IMR-90 (cell line): ENCODE measurements at regions not wholly inside any gene's neighbourhood (a gene's known extent, or its start where the extent isn't known, plus 50 kb on each side); places are given as distances from the start of the nearest gene placed in this dataset.

Experiments
- ATAC-seq: fragments of 200-7000 bp; cut with Tn5 transposase; 2 replicates; pipeline ENCODE4 v1.9.1; 2020; ENCODE audit warnings: low read depth, mild to moderate bottlenecking, moderate library complexity
- BruUV-seq: library from RNA; stranded (reverse); fragments of 400-500 nt; replicated peaks from 2 replicates; lab custom pipeline; 2021; lab: Mats Ljungman, UMichigan
- CTCF ChIA-PET: fragments of 300-600 bp; formaldehyde crosslinking; extraction: SDS; loops from one replicate; lab custom pipeline; 2021; ENCODE audit warnings: antibody characterized with exemption; lab: Yijun Ruan, JAX
- POLR2A ChIA-PET: fragments of 300-600 bp; sonication (Branson Sonifier 250); formaldehyde crosslinking; loops from one replicate; lab custom pipeline; 2022; ENCODE audit warnings: antibody characterized with exemption; ENCODE audit not compliant: unreplicated experiment; lab: Charles Lee
- DNase-seq: peaks from one replicate; pipeline ENCODE4 v3.0.0; 2013
- H2AFZ ChIP-seq: replicated peaks from 2 replicates; pipeline ENCODE3; 2013; ENCODE audit warnings: low read length, mild to moderate bottlenecking; ENCODE audit not compliant: poor library complexity
- H2AK5ac ChIP-seq: 2 replicates; pipeline ENCODE4 v1.6.1; 2013; ENCODE audit warnings: low read depth, low read length, inconsistent platforms
- H2AK9ac ChIP-seq: replicated peaks from 2 replicates; pipeline ENCODE3; 2013; ENCODE audit warnings: mild to moderate bottlenecking, low read depth, low read length, moderate library complexity; ENCODE audit not compliant: poor library complexity
- H2BK120ac ChIP-seq: 2 replicates; pipeline ENCODE4 v1.6.1; 2013; ENCODE audit warnings: low read depth, low read length, inconsistent platforms
- H2BK15ac ChIP-seq: 3 replicates; pipeline ENCODE4 v1.6.1; 2013; ENCODE audit warnings: low read depth, low read length, inconsistent platforms
- H2BK20ac ChIP-seq: 2 replicates; pipeline ENCODE4 v1.6.1; 2013; ENCODE audit warnings: low read depth, mild to moderate bottlenecking, inconsistent platforms, low read length, moderate library complexity
- H2BK5ac ChIP-seq: 2 replicates; pipeline ENCODE4 v1.6.1; 2013; ENCODE audit warnings: mild to moderate bottlenecking, low read depth, low read length, inconsistent platforms; ENCODE audit not compliant: poor library complexity, severe bottlenecking
- H3K14ac ChIP-seq: replicated peaks from 2 replicates; pipeline ENCODE4 v1.6.1; 2013; ENCODE audit warnings: low read depth, low read length, inconsistent platforms
- H3K18ac ChIP-seq: 2 replicates; pipeline ENCODE4 v1.6.1; 2013; ENCODE audit warnings: low read depth, low read length, control low read depth
- H3K23ac ChIP-seq: 2 replicates; pipeline ENCODE4 v1.6.1; 2013; ENCODE audit warnings: low read depth, low read length, inconsistent platforms
- H3K27ac ChIP-seq: 2 replicates; pipeline ENCODE4 v1.5.1; 2013; ENCODE audit warnings: mild to moderate bottlenecking, control low read depth, low read length; ENCODE audit not compliant: insufficient read depth
- H3K27me3 ChIP-seq: 2 replicates; pipeline ENCODE4 v1.6.1; 2013; ENCODE audit warnings: low read length; ENCODE audit not compliant: control insufficient read depth, insufficient read depth
- H3K36me3 ChIP-seq: 2 replicates; pipeline ENCODE4 v1.6.1; 2013; ENCODE audit warnings: low read length, mixed read lengths; ENCODE audit not compliant: control insufficient read depth, insufficient read depth
- H3K4ac ChIP-seq: 2 replicates; pipeline ENCODE4 v1.6.1; 2013; ENCODE audit warnings: low read depth, low read length, inconsistent platforms
- H3K4me1 ChIP-seq: 2 replicates; pipeline ENCODE4 v1.6.1; 2013; ENCODE audit warnings: low read length, mixed read lengths; ENCODE audit not compliant: control insufficient read depth, insufficient read depth
- H3K4me2 ChIP-seq: 2 replicates; pipeline ENCODE4 v1.6.1; 2013; ENCODE audit warnings: low read depth, mild to moderate bottlenecking, control low read depth, low read length, moderate library complexity
- H3K4me3 ChIP-seq: 2 replicates; pipeline ENCODE4 v1.5.1; 2013; ENCODE audit warnings: low read depth, mild to moderate bottlenecking, control low read depth, low read length, moderate library complexity; ENCODE audit not compliant: insufficient read depth
- H3K56ac ChIP-seq: 2 replicates; pipeline ENCODE4 v1.6.1; 2013; ENCODE audit warnings: low read length, inconsistent platforms; ENCODE audit not compliant: insufficient read depth; ENCODE audit errors: extremely low read depth
- H3K79me1 ChIP-seq, 2 experiments: 2 replicates each; pipeline ENCODE4 v1.6.1; 2013; ENCODE audit warnings: low read length in 2 of 2, inconsistent platforms in 1 of 2, low read depth in 1 of 2
- H3K9ac ChIP-seq: 2 replicates; pipeline ENCODE4 v1.6.1; 2013; ENCODE audit warnings: low read depth, low read length, control low read depth
- H3K9me1 ChIP-seq: 2 replicates; pipeline ENCODE4 v1.6.1; 2013; ENCODE audit warnings: low read length, inconsistent platforms; ENCODE audit not compliant: insufficient read depth
- H3K9me3 ChIP-seq: 2 replicates; pipeline ENCODE4 v1.6.1; 2013; ENCODE audit warnings: low read length; ENCODE audit not compliant: control insufficient read depth, insufficient read depth
- H4K20me1 ChIP-seq: 2 replicates; pipeline ENCODE4 v1.6.1; 2013; ENCODE audit warnings: low read length, inconsistent platforms; ENCODE audit not compliant: insufficient read depth
- H4K5ac ChIP-seq: 2 replicates; pipeline ENCODE4 v1.6.1; 2013; ENCODE audit warnings: mild to moderate bottlenecking, low read depth, low read length, control low read depth
- H4K8ac ChIP-seq, 2 experiments: 2 replicates each; pipeline ENCODE4 v1.6.1; 2013; ENCODE audit warnings: low read depth in 2 of 2, low read length in 2 of 2, control low read depth in 1 of 2, inconsistent platforms in 1 of 2
- H4K91ac ChIP-seq: 2 replicates; pipeline ENCODE4 v1.6.1; 2013; ENCODE audit warnings: low read depth, low read length, inconsistent platforms; ENCODE audit not compliant: insufficient read depth
- BHLHE40 ChIP-seq: fragments of 150-350 bp; IDR thresholded peaks from 2 replicates; pipeline ENCODE4 v1.6.1; 2016; ENCODE audit warnings: mild to moderate bottlenecking, low read depth, low read length
- CEBPB ChIP-seq: IDR thresholded peaks from 2 replicates; pipeline ENCODE4 v1.6.1; 2012; ENCODE audit warnings: low read depth, low read length, improper control_type of control experiment
- CHD1 ChIP-seq: IDR thresholded peaks from 2 replicates; pipeline ENCODE4 v1.6.1; 2012; ENCODE audit warnings: low read depth, low read length, improper control_type of control experiment
- FOS ChIP-seq: fragments of 150-350 bp; IDR thresholded peaks from 2 replicates; pipeline ENCODE4 v1.6.1; 2016; ENCODE audit warnings: low read depth, low read length
- MAFK ChIP-seq: IDR thresholded peaks from 2 replicates; pipeline ENCODE4 v1.6.1; 2012; ENCODE audit warnings: low read depth, low read length, improper control_type of control experiment
- MAZ ChIP-seq: IDR thresholded peaks from 2 replicates; pipeline ENCODE4 v1.6.1; 2012; ENCODE audit warnings: low read depth, mild to moderate bottlenecking, low read length, improper control_type of control experiment, moderate library complexity, borderline replicate concordance
- POLR2A ChIP-seq: IDR thresholded peaks from 2 replicates; pipeline ENCODE4 v1.6.1; 2012; ENCODE audit warnings: mild to moderate bottlenecking, low read depth, low read length
- RAD21 ChIP-seq: IDR thresholded peaks from 2 replicates; pipeline ENCODE4 v1.6.1; 2012; ENCODE audit warnings: low read length, improper control_type of control experiment
- RCOR1 ChIP-seq: IDR thresholded peaks from 2 replicates; pipeline ENCODE4 v1.6.1; 2012; ENCODE audit warnings: mild to moderate bottlenecking, low read length, improper control_type of control experiment; ENCODE audit not compliant: insufficient replicate concordance
- SMC3 ChIP-seq: fragments of 150-350 bp; IDR thresholded peaks from 2 replicates; pipeline ENCODE4 v1.6.1; 2016; ENCODE audit warnings: low read depth, mild to moderate bottlenecking, antibody characterized with exemption, low read length, moderate library complexity
- WGBS, 2 experiments: methylation state at CpG; one replicate each; pipeline versions ENCODE4 v1.1.5 to v1.1.7; 2013; ENCODE audit warnings: missing lambda C conversion rate in 2 of 2; ENCODE audit not compliant: insufficient read length in 1 of 2; ENCODE audit errors: extremely low coverage in 2 of 2; 5-methylcytosine and 5-hydroxymethylcytosine counted together
- dilution Hi-C: fragments of 300-500 bp; cut with HindIII; formaldehyde crosslinking; loops from one replicate; pipeline ENCODE4 v1.14.3; 2018; ENCODE audit warnings: low sequenced_read_pairs; ENCODE audit not compliant: unreplicated experiment
- in situ Hi-C: fragments of 300-500 bp; cut with MboI; formaldehyde crosslinking; loops from 3 replicates; pipeline ENCODE4 v1.14.3; 2019; ENCODE audit warnings: low sequenced_read_pairs, inconsistent platforms, mixed read lengths
- intact Hi-C: fragments of 100-400 bp; cut with micrococcal nuclease; formaldehyde crosslinking; loops from 2 replicates; pipeline ENCODE4 v1.10.0; 2022

- H3K9me3 ChIP-seq = no peaks in the 10 kb centered on the region
- DNase-seq (no peak), ATAC-seq (no peak)
- H4K91ac ChIP-seq = no peak overlapping the region
- H4K20me1 ChIP-seq = no peaks in the 10 kb centered on the region
- no peak overlapping the region for H4K8ac ChIP-seq
- dilution Hi-C loops = no loop called here
- H3K4me3 ChIP-seq = no peak overlapping the region
- ChIA-PET POLR2A (no interaction called here), CTCF (no interaction called here)
- no peak overlapping the region for H2BK5ac ChIP-seq
- no peak overlapping the region for H4K5ac ChIP-seq
- no peaks in the 10 kb centered on the region for H3K36me3 ChIP-seq
- no TSS peak for BruUV-seq
- intact Hi-C loops = no loop called here
- TF ChIP-seq MAFK (no peak), CHD1 (no peak), SMC3 (no peak), MAZ (no peak), POLR2A (no peak), FOS (no peak), CEBPB (no peak), RCOR1 (no peak), RAD21 (no peak), BHLHE40 (no peak)
- H3K9ac ChIP-seq = no peak overlapping the region
- no peak overlapping the region for H3K14ac ChIP-seq
- H2AFZ ChIP-seq = no peak overlapping the region
- no peak overlapping the region for H3K23ac ChIP-seq
- no CpG with 5 or more reads among the region's 4 CpGs for WGBS, 2 experiments
- no peak overlapping the region for H2BK20ac ChIP-seq
- in situ Hi-C loops = no loop called here
- H3K27ac ChIP-seq = no peak overlapping the region
- H3K4me2 ChIP-seq = no peak overlapping the region
- no peak overlapping the region for H2AK5ac ChIP-seq
- no peak overlapping the region for H2AK9ac ChIP-seq
- no peak overlapping the region for H2BK120ac ChIP-seq
- no peak overlapping the region for H2BK15ac ChIP-seq
- H3K56ac ChIP-seq = no peak overlapping the region
- H3K79me1 ChIP-seq = no peaks in the 10 kb centered on the region
- peaks cover 4% of the 10 kb centered on the region for H3K9me1 ChIP-seq
- no peak overlapping the region for H3K4ac ChIP-seq
- no peak overlapping the region for H3K18ac ChIP-seq
- no peaks in the 10 kb centered on the region for H3K27me3 ChIP-seq
- peaks cover 4% of the 10 kb centered on the region for H3K4me1 ChIP-seq
These were observed 212.9 kb downstream of the DUSP6 start for GRCh38 chr12:89139390-89139789.
